ENCODE measurements at regions not wholly inside any gene's neighbourhood (a gene's known extent, or its start where the extent isn't known, plus 50 kb on each side); places are given as distances from the start of the nearest gene placed in this dataset.
"Not testable (repeated sequence)": the region's sequence is repeated elsewhere in the genome, so short reads cannot be mapped to it uniquely, and the experiment has no call there.

GRCh38 chr3:177405191-177405672 is 207.9 kb upstream of the TBL1XR1 start:
- H3K9ac ChIP-seq (ENCODE audit: low read depth in 1 of 2, low read length in 2 of 2) = no peak overlapping the region
- H3K27me3 ChIP-seq (ENCODE audit: control insufficient read depth in 2 of 2, insufficient read depth in 2 of 2, low read length in 2 of 2) = no peaks in the 10 kb centered on the region
- H3K4me1 ChIP-seq (ENCODE audit: control insufficient read depth in 2 of 2, insufficient read depth in 2 of 2, low read length in 2 of 2) = no peaks in the 10 kb centered on the region
- no peak overlapping the region for H3K27ac ChIP-seq (ENCODE audit: low read depth in 2 of 2, low read length in 2 of 2)
- no peaks in the 10 kb centered on the region for H3K9me3 ChIP-seq (ENCODE audit: control insufficient read depth in 2 of 2, low read length in 2 of 2)
- no peak overlapping the region for H3K4me3 ChIP-seq (ENCODE audit: low read length in 2 of 2)
- H3K36me3 ChIP-seq (ENCODE audit: control insufficient read depth in 2 of 2, insufficient read depth in 2 of 2, low read length in 2 of 2) = no peaks in the 10 kb centered on the region

- no peak overlapping the region for H3K27ac ChIP-seq (ENCODE audit: low read depth in 2 of 2, low read length in 2 of 2)
- H3K9me3 ChIP-seq (ENCODE audit: control insufficient read depth in 2 of 2, low read length in 2 of 2) = no peaks in the 10 kb centered on the region
- H3K27me3 ChIP-seq (ENCODE audit: control insufficient read depth in 2 of 2, insufficient read depth in 2 of 2, low read length in 2 of 2) = no peaks in the 10 kb centered on the region
- no peak overlapping the region for H3K9ac ChIP-seq (ENCODE audit: low read depth in 1 of 2, low read length in 2 of 2)
- H3K4me1 ChIP-seq (ENCODE audit: control insufficient read depth in 2 of 2, insufficient read depth in 2 of 2, low read length in 2 of 2) = peaks cover 0 to 7% of the 10 kb centered on the region in 2 donors
- no peaks in the 10 kb centered on the region for H3K36me3 ChIP-seq (ENCODE audit: control insufficient read depth in 2 of 2, insufficient read depth in 2 of 2, low read length in 2 of 2)
- no peak overlapping the region for H3K4me3 ChIP-seq (ENCODE audit: low read length in 2 of 2)
Observed at GRCh38 chr3:177410730-177411129, 213.4 kb upstream of the TBL1XR1 start.

GRCh38 chr3:177411201-177411600 is 213.9 kb upstream of the TBL1XR1 start:
- no peaks in the 10 kb centered on the region for H3K36me3 ChIP-seq (ENCODE audit: control insufficient read depth in 2 of 2, insufficient read depth in 2 of 2, low read length in 2 of 2)
- no peaks in the 10 kb centered on the region for H3K27me3 ChIP-seq (ENCODE audit: control insufficient read depth in 2 of 2, insufficient read depth in 2 of 2, low read length in 2 of 2)
- no peaks in the 10 kb centered on the region for H3K9me3 ChIP-seq (ENCODE audit: control insufficient read depth in 2 of 2, low read length in 2 of 2)
- H3K4me1 ChIP-seq (ENCODE audit: control insufficient read depth in 2 of 2, insufficient read depth in 2 of 2, low read length in 2 of 2) = peaks cover 0 to 7% of the 10 kb centered on the region in 2 donors
- H3K4me3 ChIP-seq (ENCODE audit: low read length in 2 of 2) = no peak overlapping the region
- no peak overlapping the region for H3K9ac ChIP-seq (ENCODE audit: low read depth in 1 of 2, low read length in 2 of 2)
- no peak overlapping the region for H3K27ac ChIP-seq (ENCODE audit: low read depth in 2 of 2, low read length in 2 of 2)

- H3K27me3 ChIP-seq (ENCODE audit: control insufficient read depth in 2 of 2, insufficient read depth in 2 of 2, low read length in 2 of 2); H3K4me3 ChIP-seq (ENCODE audit: low read length in 2 of 2); H3K9ac ChIP-seq (ENCODE audit: low read depth in 1 of 2, low read length in 2 of 2); H3K36me3 ChIP-seq (ENCODE audit: control insufficient read depth in 2 of 2, insufficient read depth in 2 of 2, low read length in 2 of 2); H3K27ac ChIP-seq (ENCODE audit: low read depth in 2 of 2, low read length in 2 of 2); H3K4me1 ChIP-seq (ENCODE audit: control insufficient read depth in 2 of 2, insufficient read depth in 2 of 2, low read length in 2 of 2); H3K9me3 ChIP-seq (ENCODE audit: control insufficient read depth in 2 of 2, low read length in 2 of 2): not testable (repeated sequence)
Observed at GRCh38 chr3:177412677-177413170, 215.4 kb upstream of the TBL1XR1 start.

GRCh38 chr3:177414093-177414492 is 216.8 kb upstream of the TBL1XR1 start:
- Histone ChIP-seq H3K27ac (ENCODE audit: low read depth in 2 of 2, low read length in 2 of 2) (no peak overlapping the region), H3K9ac (ENCODE audit: low read depth in 1 of 2, low read length in 2 of 2) (no peak overlapping the region), H3K36me3 (ENCODE audit: control insufficient read depth in 2 of 2, insufficient read depth in 2 of 2, low read length in 2 of 2) (no peaks in the 10 kb centered on the region), H3K27me3 (ENCODE audit: control insufficient read depth in 2 of 2, insufficient read depth in 2 of 2, low read length in 2 of 2) (no peaks in the 10 kb centered on the region), H3K4me3 (ENCODE audit: low read length in 2 of 2) (no peak overlapping the region), H3K4me1 (ENCODE audit: control insufficient read depth in 2 of 2, insufficient read depth in 2 of 2, low read length in 2 of 2) (peaks cover 0 to 7% of the 10 kb centered on the region in 2 donors), H3K9me3 (ENCODE audit: control insufficient read depth in 2 of 2, low read length in 2 of 2) (no peaks in the 10 kb centered on the region)

GRCh38 chr3:177418787-177419186 is 221.5 kb upstream of the TBL1XR1 start:
- H3K9me3 ChIP-seq (ENCODE audit: control insufficient read depth in 2 of 2, low read length in 2 of 2) = no peaks in the 10 kb centered on the region
- H3K36me3 ChIP-seq (ENCODE audit: control insufficient read depth in 2 of 2, insufficient read depth in 2 of 2, low read length in 2 of 2) = no peaks in the 10 kb centered on the region
- H3K4me3 ChIP-seq (ENCODE audit: low read length in 2 of 2) = no peak overlapping the region
- H3K27me3 ChIP-seq (ENCODE audit: control insufficient read depth in 2 of 2, insufficient read depth in 2 of 2, low read length in 2 of 2) = no peaks in the 10 kb centered on the region
- H3K4me1 ChIP-seq (ENCODE audit: control insufficient read depth in 2 of 2, insufficient read depth in 2 of 2, low read length in 2 of 2) = peaks cover 0 to 5% of the 10 kb centered on the region in 2 donors
- H3K9ac ChIP-seq (ENCODE audit: low read depth in 1 of 2, low read length in 2 of 2) = no peak overlapping the region
- H3K27ac ChIP-seq (ENCODE audit: low read depth in 2 of 2, low read length in 2 of 2) = no peak overlapping the region

GRCh38 chr3:177419904-177420601 is 222.8 kb upstream of the TBL1XR1 start:
- no peaks in the 10 kb centered on the region for H3K27me3 ChIP-seq (ENCODE audit: control insufficient read depth in 2 of 2, insufficient read depth in 2 of 2, low read length in 2 of 2)
- H3K4me3 ChIP-seq (ENCODE audit: low read length in 2 of 2) = no peak overlapping the region
- no peak overlapping the region for H3K9ac ChIP-seq (ENCODE audit: low read depth in 1 of 2, low read length in 2 of 2)
- peaks cover 0 to 5% of the 10 kb centered on the region in 2 donors for H3K4me1 ChIP-seq (ENCODE audit: control insufficient read depth in 2 of 2, insufficient read depth in 2 of 2, low read length in 2 of 2)
- no peak overlapping the region for H3K27ac ChIP-seq (ENCODE audit: low read depth in 2 of 2, low read length in 2 of 2)
- no peaks in the 10 kb centered on the region for H3K36me3 ChIP-seq (ENCODE audit: control insufficient read depth in 2 of 2, insufficient read depth in 2 of 2, low read length in 2 of 2)
- no peaks in the 10 kb centered on the region for H3K9me3 ChIP-seq (ENCODE audit: control insufficient read depth in 2 of 2, low read length in 2 of 2)

GRCh38 chr3:177420651-177421480 is 223.6 kb upstream of the TBL1XR1 start:
- Histone ChIP-seq H3K9ac (ENCODE audit: low read depth in 1 of 2, low read length in 2 of 2) (no peak overlapping the region), H3K4me1 (ENCODE audit: control insufficient read depth in 2 of 2, insufficient read depth in 2 of 2, low read length in 2 of 2) (peaks cover 0 to 5% of the 10 kb centered on the region in 2 donors), H3K9me3 (ENCODE audit: control insufficient read depth in 2 of 2, low read length in 2 of 2) (no peaks in the 10 kb centered on the region), H3K27ac (ENCODE audit: low read depth in 2 of 2, low read length in 2 of 2) (no peak overlapping the region), H3K4me3 (ENCODE audit: low read length in 2 of 2) (no peak overlapping the region), H3K36me3 (ENCODE audit: control insufficient read depth in 2 of 2, insufficient read depth in 2 of 2, low read length in 2 of 2) (no peaks in the 10 kb centered on the region), H3K27me3 (ENCODE audit: control insufficient read depth in 2 of 2, insufficient read depth in 2 of 2, low read length in 2 of 2) (no peaks in the 10 kb centered on the region)

- H3K27ac ChIP-seq (ENCODE audit: low read depth in 2 of 2, low read length in 2 of 2) = no peak overlapping the region
- no peak overlapping the region for H3K4me3 ChIP-seq (ENCODE audit: low read length in 2 of 2)
- H3K4me1 ChIP-seq (ENCODE audit: control insufficient read depth in 2 of 2, insufficient read depth in 2 of 2, low read length in 2 of 2) = peaks cover 0 to 5% of the 10 kb centered on the region in 2 donors
- no peak overlapping the region for H3K9ac ChIP-seq (ENCODE audit: low read depth in 1 of 2, low read length in 2 of 2)
- H3K27me3 ChIP-seq (ENCODE audit: control insufficient read depth in 2 of 2, insufficient read depth in 2 of 2, low read length in 2 of 2) = no peaks in the 10 kb centered on the region
- no peaks in the 10 kb centered on the region for H3K9me3 ChIP-seq (ENCODE audit: control insufficient read depth in 2 of 2, low read length in 2 of 2)
- H3K36me3 ChIP-seq (ENCODE audit: control insufficient read depth in 2 of 2, insufficient read depth in 2 of 2, low read length in 2 of 2) = no peaks in the 10 kb centered on the region
Observed at GRCh38 chr3:177421481-177421785, 224.2 kb upstream of the TBL1XR1 start.

GRCh38 chr3:177424521-177424920 is 227.2 kb upstream of the TBL1XR1 start:
- Histone ChIP-seq H3K9ac (ENCODE audit: low read depth in 1 of 2, low read length in 2 of 2) (no peak overlapping the region), H3K27me3 (ENCODE audit: control insufficient read depth in 2 of 2, insufficient read depth in 2 of 2, low read length in 2 of 2) (no peaks in the 10 kb centered on the region), H3K4me3 (ENCODE audit: low read length in 2 of 2) (no peak overlapping the region), H3K4me1 (ENCODE audit: control insufficient read depth in 2 of 2, insufficient read depth in 2 of 2, low read length in 2 of 2) (peaks cover 0 to 5% of the 10 kb centered on the region in 2 donors), H3K36me3 (ENCODE audit: control insufficient read depth in 2 of 2, insufficient read depth in 2 of 2, low read length in 2 of 2) (no peaks in the 10 kb centered on the region), H3K27ac (ENCODE audit: low read depth in 2 of 2, low read length in 2 of 2) (no peak overlapping the region), H3K9me3 (ENCODE audit: control insufficient read depth in 2 of 2, low read length in 2 of 2) (no peaks in the 10 kb centered on the region)
